Hematopoietic multipotent progenitor cell treated with erythropoietin and hydrocortisone succinate and interleukin-3 and kit ligand, for 15 days (in vitro differentiated cells): ENCODE measurements at regions not wholly inside any gene's neighbourhood (a gene's known extent, or its start where the extent isn't known, plus 50 kb on each side); places are given as distances from the start of the nearest gene placed in this dataset.

Experiments
- DNase-seq: peaks from one replicate; pipeline ENCODE4 v3.0.0-alpha.2; 2015; ENCODE audit warnings: low spot score

GRCh38 chr2:220174826-220175225 is 547.4 kb downstream of the SLC4A3 start:
- no peak for DNase-seq

- DNase-seq, result no peak
Observed at GRCh38 chr2:220175967-220176366, 548.5 kb downstream of the SLC4A3 start.

GRCh38 chr2:220178991-220179695 is 551.7 kb downstream of the SLC4A3 start:
- DNase-seq, result no peak

- no peak for DNase-seq
Observed at GRCh38 chr2:220181165-220181564, 553.7 kb downstream of the SLC4A3 start.

GRCh38 chr2:220182790-220183189 is 555.4 kb downstream of the SLC4A3 start:
- DNase-seq, result no peak

- no peak for DNase-seq
Observed at GRCh38 chr2:220185766-220186305, 558.4 kb downstream of the SLC4A3 start.

- DNase-seq, result no peak
Observed at GRCh38 chr2:220188031-220188430, 560.6 kb downstream of the SLC4A3 start.

- no peak for DNase-seq
Observed at GRCh38 chr2:220191031-220191430, 563.6 kb downstream of the SLC4A3 start.

- DNase-seq, result no peak
Observed at GRCh38 chr2:220191737-220192136, 564.3 kb downstream of the SLC4A3 start.

- DNase-seq, result no peak
Observed at GRCh38 chr2:220192994-220193753, 565.7 kb downstream of the SLC4A3 start.

GRCh38 chr2:220194630-220195584 is 567.5 kb downstream of the SLC4A3 start:
- no peak for DNase-seq

- no peak for DNase-seq
Observed at GRCh38 chr2:220198896-220199295, 571.5 kb downstream of the SLC4A3 start.

- DNase-seq, result no peak
Observed at GRCh38 chr2:220202066-220202465, 574.6 kb downstream of the SLC4A3 start.

- no peak for DNase-seq
Observed at GRCh38 chr2:220209093-220209492, 581.7 kb downstream of the SLC4A3 start.

- DNase-seq, result no peak
Observed at GRCh38 chr2:220209751-220210150, 582.3 kb downstream of the SLC4A3 start.

- DNase-seq, result no peak
Observed at GRCh38 chr2:220212296-220213080, 585.1 kb downstream of the SLC4A3 start.

- no peak for DNase-seq
Observed at GRCh38 chr2:220215785-220216184, 588.4 kb downstream of the SLC4A3 start.

- DNase-seq, result no peak
Observed at GRCh38 chr2:220219371-220219770, 591.9 kb downstream of the SLC4A3 start.

- DNase-seq, result no peak
Observed at GRCh38 chr2:220220009-220220408, 592.6 kb downstream of the SLC4A3 start.

- no peak for DNase-seq
Observed at GRCh38 chr2:220221992-220222391, 594.6 kb downstream of the SLC4A3 start.
